K562 (cell line): ENCODE measurements at regions not wholly inside any gene's neighbourhood (a gene's known extent, or its start where the extent isn't known, plus 50 kb on each side); places are given as distances from the start of the nearest gene placed in this dataset.

Source experiments
- ATAC-seq: fragments of 200-7000 bp; cut with Tn5 transposase; 3 replicates; pipeline ENCODE4 v1.9.1; 2020; ENCODE audit warnings: moderate library complexity
- BruUV-seq: library from RNA; stranded (reverse); fragments of 400-500 nt; replicated peaks from 2 replicates; lab custom pipeline; 2021; lab: Mats Ljungman, UMichigan
- CTCF ChIA-PET: fragments of 300-600 bp; formaldehyde crosslinking; extraction: SDS; loops from one replicate; lab custom pipeline; 2021; ENCODE audit warnings: low intra/inter-chr PET ratio; lab: Yijun Ruan, JAX
- POLR2A ChIA-PET: fragments of 300-600, 350-650 bp; sonication (Branson Sonifier 250); formaldehyde crosslinking; extraction: SDS; loops from one replicate; lab custom pipeline; 2021; ENCODE audit warnings: antibody characterized with exemption, inconsistent platforms; lab: Yijun Ruan, JAX
- DNase-seq, 4 experiments: peaks; one replicate each; pipeline versions ENCODE4 v3.0.0 to v3.0.0-alpha.2; 2011 to 2018; ENCODE audit warnings: low spot score in 3 of 4, mixed read lengths in 3 of 4; ENCODE audit errors: extremely low read depth in 1 of 4
- FAIRE-seq: peaks from 2 replicates; lab custom pipeline; 2011; peaks lifted over from hg19 to GRCh38; lab: Jason Lieb, UNC
- H2AFZ ChIP-seq: 2 replicates; pipeline ENCODE4 v1.6.0; 2011; ENCODE audit warnings: low read depth, low read length, control low read depth, inconsistent platforms
- H3K27ac ChIP-seq: fragments of 200-600 bp; 3 replicates; pipeline ENCODE4 v1.8.0; 2011; ENCODE audit warnings: low read depth, mild to moderate bottlenecking, control low read depth, inconsistent platforms, low read length, moderate library complexity, mixed read lengths; ENCODE audit errors: extremely low read depth
- H3K27me3 ChIP-seq, 2 experiments: fragments of 300-600 bp in 1 of 2; 2 replicates in 1 of 2; 3 replicates in 1 of 2; pipeline versions ENCODE4 v1.6.0 to v1.8.0; 2011; ENCODE audit warnings: inconsistent platforms in 2 of 2, low read length in 2 of 2, mild to moderate bottlenecking in 1 of 2, mixed read lengths in 1 of 2, moderate library complexity in 1 of 2; ENCODE audit not compliant: control insufficient read depth in 2 of 2, insufficient read depth in 2 of 2
- H3K36me3 ChIP-seq: fragments of 300-600 bp; 3 replicates; pipeline ENCODE4 v1.8.0; 2011; ENCODE audit warnings: mild to moderate bottlenecking, low read length, inconsistent platforms; ENCODE audit not compliant: control insufficient read depth, insufficient read depth
- H3K4me1 ChIP-seq, 2 experiments: fragments of 200-600 bp in 1 of 2; replicated peaks in 1 of 2; 2 replicates in 1 of 2; 3 replicates in 1 of 2; pipeline versions ENCODE4 v1.5.1 to v1.8.0; 2011; ENCODE audit warnings: inconsistent platforms in 2 of 2, low read length in 2 of 2, mild to moderate bottlenecking in 1 of 2, mixed read lengths in 1 of 2, moderate library complexity in 1 of 2; ENCODE audit not compliant: control insufficient read depth in 2 of 2, insufficient read depth in 2 of 2
- H3K4me2 ChIP-seq: 2 replicates; pipeline ENCODE4 v1.6.1; 2011; ENCODE audit warnings: low read length, control low read depth, inconsistent platforms, mixed read lengths; ENCODE audit not compliant: insufficient read depth
- H3K4me3 ChIP-seq: fragments of 200-600 bp; sonication (generic), shearing (Covaris generic); 2 replicates; pipeline ENCODE4 v1.5.1; 2016; ENCODE audit warnings: control low read depth, inconsistent platforms
- H3K79me2 ChIP-seq: fragments of 200-600 bp; 3 replicates; pipeline ENCODE4 v1.8.0; 2011; ENCODE audit warnings: low read length, inconsistent platforms; ENCODE audit not compliant: control insufficient read depth, insufficient read depth
- H3K9ac ChIP-seq, 2 experiments: 2 replicates each; pipeline versions ENCODE4 v1.6.0 to v1.6.1; 2011; ENCODE audit warnings: low read depth in 2 of 2, low read length in 2 of 2, control low read depth in 1 of 2, inconsistent platforms in 1 of 2, mild to moderate bottlenecking in 1 of 2, mixed read lengths in 1 of 2; ENCODE audit not compliant: insufficient read depth in 1 of 2
- H3K9me1 ChIP-seq: one replicate; pipeline ENCODE4 v1.6.0; 2011; ENCODE audit warnings: inconsistent platforms, mild to moderate bottlenecking, low read length, moderate library complexity; ENCODE audit not compliant: control insufficient read depth, insufficient read depth
- H3K9me3 ChIP-seq: replicated peaks from 2 replicates; pipeline ENCODE4 v1.5.1; 2011; ENCODE audit warnings: low read depth, low read length, inconsistent platforms; ENCODE audit not compliant: control insufficient read depth, insufficient read depth
- H4K20me1 ChIP-seq: replicated peaks from 2 replicates; pipeline ENCODE4 v1.6.1; 2011; ENCODE audit warnings: low read length, inconsistent platforms, mixed read lengths; ENCODE audit not compliant: control insufficient read depth, insufficient read depth
- BACH1 ChIP-seq: fragments of 200-800 bp; sonication (Bioruptor generic); IDR thresholded peaks from 2 replicates; pipeline ENCODE4 v1.6.1; 2016; ENCODE audit warnings: missing genetic modification characterization, missing compliant biosample characterization
- BCOR ChIP-seq: fragments of 450-650 bp; IDR thresholded peaks from 2 replicates; pipeline ENCODE4 v1.6.1; 2016
- CBFA2T2 ChIP-seq: fragments of 450-650 bp; conservative IDR thresholded peaks from 2 replicates; pipeline ENCODE4 v1.6.1; 2017; ENCODE audit warnings: mild to moderate bottlenecking
- CHD2 ChIP-seq: IDR thresholded peaks from 2 replicates; pipeline ENCODE4 v1.6.1; 2011; ENCODE audit warnings: low read depth, low read length
- DPF2 ChIP-seq: fragments of 450-650 bp; IDR thresholded peaks from 2 replicates; pipeline ENCODE4 v1.6.1; 2016
- E4F1 ChIP-seq: fragments of 250-450 bp; sonication (Bioruptor Pico); IDR thresholded peaks from 2 replicates; pipeline ENCODE4 v1.5.0; 2021; ENCODE audit warnings: mild to moderate bottlenecking, borderline replicate concordance
- EHMT2 ChIP-seq: fragments of 450-650 bp; IDR thresholded peaks from 2 replicates; pipeline ENCODE4 v1.6.1; 2018; ENCODE audit warnings: antibody characterized with exemption
- FOXA3 ChIP-seq, 2 experiments: fragments of 450-650 bp in 1 of 2; sonication (generic) in 1 of 2; formaldehyde crosslinking; IDR thresholded peaks in 1 of 2; conservative IDR thresholded peaks in 1 of 2; 2 replicates each; pipeline versions ENCODE4 v1.4.0 to v1.8.0; 2020 to 2022; ENCODE audit warnings: mild to moderate bottlenecking in 2 of 2, missing genetic modification reagents in 1 of 2
- FUS ChIP-seq: fragments of 200-400 bp; formaldehyde crosslinking; optimal IDR thresholded peaks from 2 replicates; pipeline ENCODE3; 2017; ENCODE audit warnings: low read depth, low read length
- HOXB6 ChIP-seq: fragments of 250-450 bp; sonication (Bioruptor Pico); IDR thresholded peaks from 2 replicates; pipeline ENCODE4 v1.5.1; 2022; ENCODE audit warnings: mild to moderate bottlenecking, borderline replicate concordance
- SIX5 ChIP-seq, 2 experiments: IDR thresholded peaks; 2 replicates each; pipeline ENCODE4 v1.6.1; 2011; ENCODE audit warnings: low read length in 2 of 2, borderline replicate concordance in 1 of 2, low read depth in 1 of 2, mild to moderate bottlenecking in 1 of 2, moderate library complexity in 1 of 2; ENCODE audit not compliant: insufficient read depth in 1 of 2
- SMAD2 ChIP-seq: fragments of 150-350 bp; IDR thresholded peaks from 2 replicates; pipeline ENCODE4 v1.6.1; 2014; ENCODE audit warnings: low read depth, mild to moderate bottlenecking, low read length
- ZNF197 ChIP-seq: fragments of 200-800 bp; sonication (Bioruptor generic); IDR thresholded peaks from 2 replicates; pipeline ENCODE4 v1.6.1; 2016; ENCODE audit warnings: low read depth, missing genetic modification characterization, missing compliant biosample characterization
- ZNF253 ChIP-seq: fragments of 250-450 bp; sonication (Bioruptor Pico); conservative IDR thresholded peaks from 2 replicates; pipeline ENCODE4 v1.6.1; 2021; ENCODE audit warnings: mild to moderate bottlenecking
- WGBS: fragments of 100-300 bp; shearing (Covaris generic); methylation state at CpG from one replicate; pipeline ENCODE4 v1.1.6; 2016; ENCODE audit warnings: low coverage, mixed read lengths; ENCODE audit not compliant: insufficient coverage; ENCODE audit errors: missing lambda C conversion rate; 5-methylcytosine and 5-hydroxymethylcytosine counted together
- in situ Hi-C: fragments of 300-500 bp; cut with MboI; formaldehyde crosslinking; loops from 4 replicates; pipeline ENCODE4 v1.15.0; 2018; ENCODE audit warnings: inconsistent platforms, mixed read lengths
- intact Hi-C: fragments of 100-400 bp; cut with micrococcal nuclease; formaldehyde crosslinking; loops from 2 replicates; pipeline ENCODE4 v1.14.2; 2022
- TF ChIP-seq, protein P1 (sequence below): fragments of 450-650 bp; formaldehyde crosslinking; IDR thresholded peaks from 2 replicates; pipeline ENCODE4 v1.4.0; 2020; ENCODE audit warnings: mild to moderate bottlenecking
- TF ChIP-seq, protein P2 (sequence below), 2 experiments: fragments of 450-650 bp in 1 of 2; sonication (generic) in 1 of 2; formaldehyde crosslinking; conservative IDR thresholded peaks; 2 replicates each; pipeline versions ENCODE4 v1.4.0 to v1.8.1; 2020 to 2022; ENCODE audit warnings: mild to moderate bottlenecking in 1 of 2, missing genetic modification reagents in 1 of 2
- TF ChIP-seq, protein P3 (sequence below): fragments of 250-450 bp; sonication (Bioruptor Pico); IDR thresholded peaks from 2 replicates; pipeline ENCODE4 v1.8.0; 2021; ENCODE audit warnings: moderate library complexity, mild to moderate bottlenecking, inconsistent platforms

- TF ChIP-seq, protein P1, sequence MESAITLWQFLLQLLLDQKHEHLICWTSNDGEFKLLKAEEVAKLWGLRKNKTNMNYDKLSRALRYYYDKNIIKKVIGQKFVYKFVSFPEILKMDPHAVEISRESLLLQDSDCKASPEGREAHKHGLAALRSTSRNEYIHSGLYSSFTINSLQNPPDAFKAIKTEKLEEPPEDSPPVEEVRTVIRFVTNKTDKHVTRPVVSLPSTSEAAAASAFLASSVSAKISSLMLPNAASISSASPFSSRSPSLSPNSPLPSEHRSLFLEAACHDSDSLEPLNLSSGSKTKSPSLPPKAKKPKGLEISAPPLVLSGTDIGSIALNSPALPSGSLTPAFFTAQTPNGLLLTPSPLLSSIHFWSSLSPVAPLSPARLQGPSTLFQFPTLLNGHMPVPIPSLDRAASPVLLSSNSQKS (CRISPR knock-in tag) = no peak
- TF ChIP-seq, protein P2, sequence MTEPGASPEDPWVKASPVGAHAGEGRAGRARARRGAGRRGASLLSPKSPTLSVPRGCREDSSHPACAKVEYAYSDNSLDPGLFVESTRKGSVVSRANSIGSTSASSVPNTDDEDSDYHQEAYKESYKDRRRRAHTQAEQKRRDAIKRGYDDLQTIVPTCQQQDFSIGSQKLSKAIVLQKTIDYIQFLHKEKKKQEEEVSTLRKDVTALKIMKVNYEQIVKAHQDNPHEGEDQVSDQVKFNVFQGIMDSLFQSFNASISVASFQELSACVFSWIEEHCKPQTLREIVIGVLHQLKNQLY (CRISPR knock-in tag; conservative IDR thresholded peaks at IDR 0.05) = no peak
- no peak for TF ChIP-seq EHMT2
- no peak for TF ChIP-seq SMAD2
- no peak for TF ChIP-seq HOXB6 (CRISPR knock-in tag)
- TF ChIP-seq FOXA3 (CRISPR knock-in tag; conservative IDR thresholded peaks at IDR 0.05 in 1 of 2, IDR thresholded peaks at IDR 0.05 in 1 of 2) = no peak
- TF ChIP-seq DPF2 = no peak
- no peak for TF ChIP-seq CBFA2T2
- TF ChIP-seq, protein P3, sequence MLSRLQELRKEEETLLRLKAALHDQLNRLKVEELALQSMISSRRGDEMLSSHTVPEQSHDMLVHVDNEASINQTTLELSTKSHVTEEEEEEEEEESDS (CRISPR knock-in tag) = no peak
- TF ChIP-seq, all 486 proteins: peak for 0
Observed at GRCh38 chr11:115892016-115892415, 387.8 kb upstream of the CADM1 start (continued).

DNA sequence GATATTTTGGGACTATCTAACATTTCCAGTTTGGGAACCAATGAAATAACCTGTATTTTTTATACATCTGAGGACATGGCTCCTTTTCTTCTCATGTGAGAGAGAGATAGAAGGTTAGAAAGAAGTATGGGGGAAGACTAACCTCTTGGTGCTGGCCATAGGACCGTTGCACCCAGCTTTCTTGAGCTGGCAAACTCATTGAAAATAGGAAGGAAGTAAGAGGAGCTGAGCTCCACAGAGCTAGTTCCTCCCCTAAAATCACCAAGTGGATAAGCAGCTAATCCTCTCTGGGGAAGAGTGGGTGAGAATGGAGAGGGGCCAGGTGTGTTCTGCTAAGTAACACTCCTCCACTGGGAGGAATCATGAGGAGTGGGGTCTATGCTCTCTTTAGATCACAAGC lies 387.4 kb upstream of the CADM1 start:
- Histone ChIP-seq H3K4me3 (no peak overlapping the region), H4K20me1 (no peaks in the 10 kb centered on the region), H3K4me2 (no peak overlapping the region), H3K27ac (no peak overlapping the region), H3K36me3 (no peaks in the 10 kb centered on the region), H3K9me1 (no peaks in the 10 kb centered on the region), H2AFZ (no peak overlapping the region), H3K4me1 (no peaks in the 10 kb centered on the region), H3K9me3 (no peaks in the 10 kb centered on the region), H3K27me3 (no peaks in the 10 kb centered on the region), H3K9ac (no peak overlapping the region), H3K79me2 (no peaks in the 10 kb centered on the region)
- ATAC-seq (no peak), DNase-seq (no peak), FAIRE-seq (no peak)
- no TSS peak for BruUV-seq
- ChIA-PET CTCF (no interaction called here), POLR2A (interaction anchor here (0.6 kb wide), 1 partner anchor 8 kb away, joined by 4 read pairs; no protein-coding TSS in a partner anchor)
- intact Hi-C loops = no loop called here
- in situ Hi-C loops = no loop called here
- 0% methylated on average over 1 of the region's 1 CpG for WGBS
- TF ChIP-seq SIX5 (IDR thresholded peaks at IDR 0.05; ENCODE audit: borderline replicate concordance in 1 of 2, insufficient read depth in 1 of 2, low read depth in 1 of 2, low read length in 2 of 2) = no peak
- no peak for TF ChIP-seq E4F1
- TF ChIP-seq FUS = no peak
- no peak for TF ChIP-seq BACH1
- TF ChIP-seq CHD2 = no peak
- TF ChIP-seq ZNF253 (CRISPR knock-in tag) = no peak
- no peak for TF ChIP-seq ZNF197 (CRISPR knock-in tag)
- no peak for TF ChIP-seq BCOR
